ENCODE measurements at regions not wholly inside any gene's neighbourhood (a gene's known extent, or its start where the extent isn't known, plus 50 kb on each side); places are given as distances from the start of the nearest gene placed in this dataset.

GRCh38 chr3:151562891-151563290 is 102.0 kb upstream of the IGSF10 start:
- Mint-ChIP-seq H3K27ac (no peak overlapping the region), H3K27me3 (peaks cover 1% of the 10 kb centered on the region), H3K9me3 (no peaks in the 10 kb centered on the region), H3K36me3 (no peaks in the 10 kb centered on the region), H3K4me1 (ENCODE audit: low read depth) (no peaks in the 10 kb centered on the region), H3K4me3 (no peak overlapping the region)
- DNase-seq = no peak
- intact Hi-C loops (cut with micrococcal nuclease) = no loop called here
- ChIA-PET POLR2A (no interaction called here), CTCF (no interaction called here)

GRCh38 chr3:151561878-151562277 is 101.0 kb upstream of the IGSF10 start:
- intact Hi-C loops (cut with micrococcal nuclease) = no loop called here
- no peak for DNase-seq
- no peak overlapping the region for H3K27ac Mint-ChIP-seq
- POLR2A ChIA-PET = no interaction called here
- H3K36me3 Mint-ChIP-seq = no peaks in the 10 kb centered on the region
- H3K9me3 Mint-ChIP-seq = no peaks in the 10 kb centered on the region
- CTCF ChIA-PET = no interaction called here
- no peaks in the 10 kb centered on the region for H3K4me1 Mint-ChIP-seq (ENCODE audit: low read depth)
- no peak overlapping the region for H3K4me3 Mint-ChIP-seq
- H3K27me3 Mint-ChIP-seq = peaks cover 1% of the 10 kb centered on the region

- no peak overlapping the region for H3K4me3 Mint-ChIP-seq
- intact Hi-C loops (cut with micrococcal nuclease) = no loop called here
- POLR2A ChIA-PET = no interaction called here
- no peaks in the 10 kb centered on the region for H3K9me3 Mint-ChIP-seq
- no peaks in the 10 kb centered on the region for H3K36me3 Mint-ChIP-seq
- CTCF ChIA-PET = no interaction called here
- H3K27me3 Mint-ChIP-seq = peaks cover 1% of the 10 kb centered on the region
- H3K4me1 Mint-ChIP-seq (ENCODE audit: low read depth) = no peaks in the 10 kb centered on the region
- no peak overlapping the region for H3K27ac Mint-ChIP-seq
- DNase-seq = no peak
These were observed 99.9 kb upstream of the IGSF10 start for GRCh38 chr3:151560738-151561137.

- no peaks in the 10 kb centered on the region for H3K4me1 Mint-ChIP-seq (ENCODE audit: low read depth)
- intact Hi-C loops (cut with micrococcal nuclease) = no loop called here
- ChIA-PET POLR2A (no interaction called here), CTCF (no interaction called here)
- no peak for DNase-seq
- H3K4me3 Mint-ChIP-seq = no peak overlapping the region
- H3K36me3 Mint-ChIP-seq = no peaks in the 10 kb centered on the region
- H3K9me3 Mint-ChIP-seq = no peaks in the 10 kb centered on the region
- H3K27me3 Mint-ChIP-seq = peaks cover 3% of the 10 kb centered on the region
- H3K27ac Mint-ChIP-seq = no peak overlapping the region
These were observed 98.9 kb upstream of the IGSF10 start for GRCh38 chr3:151559736-151560135.

GRCh38 chr3:151558661-151559060 is 97.8 kb upstream of the IGSF10 start:
- intact Hi-C loops (cut with micrococcal nuclease) = no loop called here
- Mint-ChIP-seq H3K9me3 (no peaks in the 10 kb centered on the region), H3K27ac (no peak overlapping the region), H3K36me3 (no peaks in the 10 kb centered on the region), H3K27me3 (peaks cover 3% of the 10 kb centered on the region), H3K4me1 (ENCODE audit: low read depth) (no peaks in the 10 kb centered on the region), H3K4me3 (no peak overlapping the region)
- ChIA-PET POLR2A (no interaction called here), CTCF (no interaction called here)
- DNase-seq = no peak

- no peak overlapping the region for H3K27ac Mint-ChIP-seq
- intact Hi-C loops (cut with micrococcal nuclease) = no loop called here
- ChIA-PET POLR2A (no interaction called here), CTCF (no interaction called here)
- H3K4me1 Mint-ChIP-seq (ENCODE audit: low read depth) = no peaks in the 10 kb centered on the region
- H3K4me3 Mint-ChIP-seq = no peak overlapping the region
- no peak for DNase-seq
- no peaks in the 10 kb centered on the region for H3K36me3 Mint-ChIP-seq
- no peaks in the 10 kb centered on the region for H3K9me3 Mint-ChIP-seq
- H3K27me3 Mint-ChIP-seq = peaks cover 3% of the 10 kb centered on the region
These were observed 96.4 kb upstream of the IGSF10 start for GRCh38 chr3:151557068-151557840.

- Mint-ChIP-seq H3K27me3 (peaks cover 3% of the 10 kb centered on the region), H3K27ac (no peak overlapping the region), H3K4me3 (no peak overlapping the region), H3K36me3 (no peaks in the 10 kb centered on the region), H3K4me1 (ENCODE audit: low read depth) (no peaks in the 10 kb centered on the region), H3K9me3 (no peaks in the 10 kb centered on the region)
- POLR2A ChIA-PET = no interaction called here
- intact Hi-C loops (cut with micrococcal nuclease) = no loop called here
- CTCF ChIA-PET = no interaction called here
- DNase-seq = no peak
These were observed 95.7 kb upstream of the IGSF10 start for GRCh38 chr3:151556596-151556995.

- ChIA-PET CTCF (no interaction called here), POLR2A (no interaction called here)
- DNase-seq = no peak
- no peak overlapping the region for H3K27ac Mint-ChIP-seq
- H3K4me1 Mint-ChIP-seq (ENCODE audit: low read depth) = no peaks in the 10 kb centered on the region
- no peak overlapping the region for H3K4me3 Mint-ChIP-seq
- intact Hi-C loops (cut with micrococcal nuclease) = no loop called here
- H3K36me3 Mint-ChIP-seq = no peaks in the 10 kb centered on the region
- peaks cover 3% of the 10 kb centered on the region for H3K27me3 Mint-ChIP-seq
- no peaks in the 10 kb centered on the region for H3K9me3 Mint-ChIP-seq
These were observed 94.7 kb upstream of the IGSF10 start for GRCh38 chr3:151555523-151555922.

GRCh38 chr3:151553888-151554287 is 93.0 kb upstream of the IGSF10 start:
- Mint-ChIP-seq H3K36me3 (no peaks in the 10 kb centered on the region), H3K27ac (no peak overlapping the region), H3K9me3 (no peaks in the 10 kb centered on the region), H3K4me1 (ENCODE audit: low read depth) (no peaks in the 10 kb centered on the region), H3K4me3 (no peak overlapping the region), H3K27me3 (peaks cover 3% of the 10 kb centered on the region)
- intact Hi-C loops (cut with micrococcal nuclease) = no loop called here
- POLR2A ChIA-PET = no interaction called here
- CTCF ChIA-PET = no interaction called here
- no peak for DNase-seq

GRCh38 chr3:151552589-151552988 is 91.7 kb upstream of the IGSF10 start:
- Mint-ChIP-seq H3K9me3 (no peaks in the 10 kb centered on the region), H3K36me3 (no peaks in the 10 kb centered on the region), H3K27me3 (peaks cover 2% of the 10 kb centered on the region), H3K4me1 (ENCODE audit: low read depth) (no peaks in the 10 kb centered on the region), H3K27ac (no peak overlapping the region), H3K4me3 (no peak overlapping the region)
- DNase-seq = no peak
- ChIA-PET CTCF (no interaction called here), POLR2A (no interaction called here)
- intact Hi-C loops (cut with micrococcal nuclease) = no loop called here

GRCh38 chr3:151550642-151551041 is 89.8 kb upstream of the IGSF10 start:
- CTCF ChIA-PET = no interaction called here
- Mint-ChIP-seq H3K4me1 (ENCODE audit: low read depth) (no peaks in the 10 kb centered on the region), H3K9me3 (no peaks in the 10 kb centered on the region), H3K27ac (no peak overlapping the region), H3K4me3 (no peak overlapping the region), H3K36me3 (no peaks in the 10 kb centered on the region), H3K27me3 (peaks cover 2% of the 10 kb centered on the region)
- intact Hi-C loops (cut with micrococcal nuclease) = no loop called here
- DNase-seq = no peak
- POLR2A ChIA-PET = no interaction called here

GRCh38 chr3:151550025-151550618 is 89.3 kb upstream of the IGSF10 start:
- Mint-ChIP-seq H3K27me3 (no peaks in the 10 kb centered on the region), H3K9me3 (no peaks in the 10 kb centered on the region), H3K4me1 (ENCODE audit: low read depth) (no peaks in the 10 kb centered on the region), H3K36me3 (no peaks in the 10 kb centered on the region), H3K27ac (no peak overlapping the region), H3K4me3 (no peak overlapping the region)
- intact Hi-C loops (cut with micrococcal nuclease) = no loop called here
- DNase-seq = no peak
- ChIA-PET POLR2A (no interaction called here), CTCF (no interaction called here)

GRCh38 chr3:151548195-151548594 is 87.3 kb upstream of the IGSF10 start:
- no peak for DNase-seq
- H3K36me3 Mint-ChIP-seq = no peaks in the 10 kb centered on the region
- H3K4me3 Mint-ChIP-seq = no peak overlapping the region
- ChIA-PET CTCF (no interaction called here), POLR2A (no interaction called here)
- no peak overlapping the region for H3K27ac Mint-ChIP-seq
- H3K9me3 Mint-ChIP-seq = no peaks in the 10 kb centered on the region
- intact Hi-C loops (cut with micrococcal nuclease) = no loop called here
- H3K27me3 Mint-ChIP-seq = no peaks in the 10 kb centered on the region
- no peaks in the 10 kb centered on the region for H3K4me1 Mint-ChIP-seq (ENCODE audit: low read depth)
